ENCODE measurements at regions not wholly inside any gene's neighbourhood (a gene's known extent, or its start where the extent isn't known, plus 50 kb on each side); places are given as distances from the start of the nearest gene placed in this dataset.

DNA sequence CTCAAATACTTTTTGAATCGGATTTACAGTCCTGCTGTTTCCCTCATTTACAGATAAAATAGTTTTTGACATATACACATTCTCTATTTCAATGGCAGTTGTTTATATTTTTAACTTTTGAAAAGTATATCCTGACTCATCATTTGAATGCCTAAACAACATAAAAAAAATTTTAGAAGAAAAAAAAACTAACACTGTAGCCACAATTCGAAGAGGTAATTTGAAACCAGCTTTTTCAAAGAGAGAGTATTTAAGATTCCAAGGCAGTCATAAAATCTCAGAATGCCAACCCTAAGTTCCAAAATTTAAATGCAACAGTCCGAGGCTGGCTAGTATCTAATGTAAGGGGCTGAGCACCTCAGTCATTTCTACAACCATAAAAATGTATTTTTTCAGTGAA, 626.8 kb downstream of the DNAH5 start:
- TF ChIP-seq SP1 (IDR thresholded peaks at IDR 0.05; ENCODE audit: low read depth), result no peak
- no peak for TF ChIP-seq EZH2 (IDR thresholded peaks at IDR 0.05)
- TF ChIP-seq, protein P1, sequence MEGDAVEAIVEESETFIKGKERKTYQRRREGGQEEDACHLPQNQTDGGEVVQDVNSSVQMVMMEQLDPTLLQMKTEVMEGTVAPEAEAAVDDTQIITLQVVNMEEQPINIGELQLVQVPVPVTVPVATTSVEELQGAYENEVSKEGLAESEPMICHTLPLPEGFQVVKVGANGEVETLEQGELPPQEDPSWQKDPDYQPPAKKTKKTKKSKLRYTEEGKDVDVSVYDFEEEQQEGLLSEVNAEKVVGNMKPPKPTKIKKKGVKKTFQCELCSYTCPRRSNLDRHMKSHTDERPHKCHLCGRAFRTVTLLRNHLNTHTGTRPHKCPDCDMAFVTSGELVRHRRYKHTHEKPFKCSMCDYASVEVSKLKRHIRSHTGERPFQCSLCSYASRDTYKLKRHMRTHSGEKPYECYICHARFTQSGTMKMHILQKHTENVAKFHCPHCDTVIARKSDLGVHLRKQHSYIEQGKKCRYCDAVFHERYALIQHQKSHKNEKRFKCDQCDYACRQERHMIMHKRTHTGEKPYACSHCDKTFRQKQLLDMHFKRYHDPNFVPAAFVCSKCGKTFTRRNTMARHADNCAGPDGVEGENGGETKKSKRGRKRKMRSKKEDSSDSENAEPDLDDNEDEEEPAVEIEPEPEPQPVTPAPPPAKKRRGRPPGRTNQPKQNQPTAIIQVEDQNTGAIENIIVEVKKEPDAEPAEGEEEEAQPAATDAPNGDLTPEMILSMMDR (IDR thresholded peaks at IDR 0.05 in 2 of 3, conservative IDR thresholded peaks at IDR 0.05 in 1 of 3; ENCODE audit: borderline replicate concordance in 1 of 3, insufficient read depth in 1 of 3, low read depth in 2 of 3, low read length in 2 of 3), result no peak
- TF ChIP-seq POLR2AphosphoS5 (IDR thresholded peaks at IDR 0.05; ENCODE audit: low read depth, low read length), result no peak
- no peak for TF ChIP-seq SIN3A (IDR thresholded peaks at IDR 0.05; ENCODE audit: low read depth)

Data from HCT116 (cell line).